HG03378 (cell line): ENCODE measurements at regions not wholly inside any gene's neighbourhood (a gene's known extent, or its start where the extent isn't known, plus 50 kb on each side); places are given as distances from the start of the nearest gene placed in this dataset.

ENCODE experiments used
- ATAC-seq: cut with Tn5 transposase; IDR thresholded peaks from one replicate; pipeline ENCODE4 v1.9.1; 2021; ENCODE audit warnings: mild to moderate bottlenecking, moderate library complexity; ENCODE audit not compliant: unreplicated experiment

DNA sequence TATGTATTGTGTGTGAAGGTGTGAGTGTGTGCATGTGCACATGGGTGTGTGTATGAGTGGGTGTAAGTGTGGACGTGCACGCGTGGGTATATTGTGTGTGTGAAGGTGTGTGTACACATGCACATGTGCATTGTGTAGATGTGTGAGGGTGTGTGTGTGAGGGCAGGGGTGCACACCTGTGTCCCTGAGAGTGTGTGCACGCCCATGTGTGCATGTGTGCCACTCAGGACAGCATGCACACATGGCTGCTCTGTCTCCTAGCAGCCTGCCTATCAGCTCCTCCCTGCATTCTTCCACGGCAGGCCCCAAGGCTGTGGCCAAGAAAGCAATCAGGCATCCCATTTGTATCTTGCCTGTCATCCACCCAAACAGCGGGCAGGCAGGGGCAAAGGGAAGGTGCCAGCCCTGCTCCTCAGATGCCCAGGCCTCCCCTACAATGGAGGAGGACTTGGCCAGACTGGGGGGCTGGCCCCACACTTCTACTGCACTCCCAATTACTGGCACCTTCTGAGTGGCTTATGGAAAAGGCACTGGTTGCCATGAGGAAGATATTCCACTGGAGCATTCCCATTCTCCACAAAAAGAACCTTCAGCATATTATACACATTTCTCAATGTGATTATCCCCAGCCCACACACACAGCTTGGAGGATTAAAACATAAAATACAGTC, 380.4 kb upstream of the ZMIZ1 start:
- ATAC-seq, result no peak

DNA sequence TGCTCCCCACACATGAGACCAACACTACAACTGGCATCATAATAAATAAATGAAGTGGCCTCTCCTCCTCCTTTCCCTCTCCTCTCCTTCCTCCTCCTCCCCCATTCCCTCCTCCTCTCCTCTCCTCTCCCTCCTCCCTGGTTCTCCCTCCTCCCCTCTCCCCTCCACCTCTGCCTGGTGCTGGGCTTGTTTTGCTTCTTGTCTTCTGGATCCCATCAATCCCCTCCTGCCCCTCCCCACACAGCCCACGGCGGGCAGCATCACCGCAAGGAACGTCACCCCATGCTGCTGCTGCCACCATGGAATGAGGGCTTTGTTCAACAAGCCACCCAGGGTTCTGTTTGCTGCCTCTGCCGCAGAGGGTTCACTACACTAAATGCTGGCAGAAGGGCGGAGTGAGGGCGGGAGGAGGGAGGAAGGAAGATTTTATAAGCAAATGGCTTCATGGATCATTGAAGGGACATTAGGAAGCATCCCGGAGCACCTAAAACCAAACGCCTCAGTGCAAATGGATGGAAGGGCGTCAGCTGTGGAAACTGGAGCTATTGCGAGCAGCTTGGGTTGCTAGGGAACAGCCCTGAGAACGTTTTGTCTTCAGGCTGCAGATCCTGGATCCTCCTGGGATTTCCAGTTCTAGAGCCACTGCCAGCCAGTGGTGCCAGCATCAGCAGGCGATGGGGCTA, 379.7 kb upstream of the ZMIZ1 start:
- no peak for ATAC-seq

DNA sequence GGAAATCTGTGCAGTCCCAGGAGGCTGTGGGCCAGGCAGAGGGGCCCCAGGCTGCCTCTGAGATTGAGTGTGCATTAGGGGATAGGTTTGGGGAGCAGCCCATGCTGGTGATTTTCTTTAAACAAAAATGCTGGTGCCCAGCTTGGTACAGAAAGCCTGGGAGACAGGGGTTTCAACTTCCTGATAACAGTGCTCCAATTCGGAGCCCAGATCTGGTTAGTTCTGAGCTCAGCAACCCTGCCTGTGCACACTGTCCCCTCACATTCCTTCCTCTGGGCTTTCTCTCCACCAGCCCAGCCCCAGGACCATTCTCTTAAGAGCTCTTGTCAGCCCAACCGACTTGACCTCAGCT, 379.2 kb upstream of the ZMIZ1 start:
- ATAC-seq, result no peak

DNA sequence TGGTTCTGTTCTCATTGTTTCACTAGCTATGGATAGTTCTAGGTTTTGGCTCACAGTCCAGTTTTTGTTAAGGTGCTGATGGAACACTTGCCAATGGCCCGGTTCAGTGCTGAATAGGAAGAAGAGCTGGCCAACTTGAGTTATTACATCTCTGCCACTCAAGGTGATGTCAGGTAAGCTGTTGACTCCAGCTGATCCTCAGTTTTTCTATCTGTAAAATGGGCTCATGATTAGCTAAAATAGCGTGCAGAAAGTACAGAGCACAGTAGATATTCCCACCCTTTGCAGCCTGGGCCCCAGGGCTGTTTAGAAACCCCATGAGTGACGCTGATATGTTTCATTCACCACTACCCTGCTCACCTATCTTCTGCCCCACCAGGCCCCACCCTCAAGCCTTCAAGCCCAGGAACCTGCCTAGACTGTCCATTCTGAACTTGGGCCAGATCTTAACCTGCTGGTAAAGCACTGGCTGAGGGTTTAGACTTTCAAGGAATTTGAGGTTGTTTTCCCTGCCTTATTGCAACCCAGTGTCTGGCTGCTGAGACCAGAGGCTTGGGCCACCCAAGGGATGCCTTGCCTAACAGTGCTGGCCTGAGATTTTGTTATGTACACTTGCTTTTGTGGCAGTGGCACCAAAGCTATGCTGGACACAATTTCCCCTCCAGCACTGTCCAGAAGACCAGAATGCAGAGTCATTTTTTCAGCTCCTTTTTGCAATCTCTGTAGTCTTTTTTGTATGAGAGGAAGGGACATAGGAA, 378.2 kb upstream of the ZMIZ1 start:
- no peak for ATAC-seq

DNA sequence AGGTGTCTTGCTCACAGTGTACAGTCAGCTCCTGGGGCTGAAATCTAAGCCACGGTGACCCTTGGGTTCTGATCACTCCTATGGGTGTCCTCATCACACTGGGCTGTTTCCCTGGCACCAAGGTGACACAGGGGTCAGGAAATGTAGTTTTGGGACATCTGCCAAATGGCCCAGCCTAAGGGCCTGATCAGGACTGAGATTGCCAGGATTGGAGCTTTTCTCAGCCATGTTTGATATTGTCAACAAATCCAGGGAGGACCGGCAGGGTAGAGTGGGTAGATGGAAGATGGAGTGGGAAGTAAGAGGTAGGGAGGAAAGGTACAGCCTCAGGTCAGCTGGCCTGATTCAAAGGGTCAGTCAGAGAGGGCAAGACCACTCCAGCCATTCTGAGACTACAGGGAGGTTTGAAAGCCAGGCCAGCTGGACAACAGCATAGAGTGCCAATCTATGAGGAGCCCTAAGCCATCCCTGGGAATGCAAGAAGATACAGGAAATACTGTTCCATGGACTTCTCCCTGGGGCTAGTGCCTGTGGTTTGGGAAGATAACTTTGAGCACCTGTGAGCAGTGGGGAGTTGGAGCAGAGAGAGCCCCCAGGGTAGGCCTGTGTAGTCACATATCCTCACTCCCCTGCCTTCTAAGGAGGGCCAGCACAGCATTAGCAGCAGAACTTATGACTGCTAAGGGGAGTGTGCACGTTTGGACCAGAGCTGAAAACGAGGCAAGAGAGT, 377.3 kb upstream of the ZMIZ1 start:
- no peak for ATAC-seq

DNA sequence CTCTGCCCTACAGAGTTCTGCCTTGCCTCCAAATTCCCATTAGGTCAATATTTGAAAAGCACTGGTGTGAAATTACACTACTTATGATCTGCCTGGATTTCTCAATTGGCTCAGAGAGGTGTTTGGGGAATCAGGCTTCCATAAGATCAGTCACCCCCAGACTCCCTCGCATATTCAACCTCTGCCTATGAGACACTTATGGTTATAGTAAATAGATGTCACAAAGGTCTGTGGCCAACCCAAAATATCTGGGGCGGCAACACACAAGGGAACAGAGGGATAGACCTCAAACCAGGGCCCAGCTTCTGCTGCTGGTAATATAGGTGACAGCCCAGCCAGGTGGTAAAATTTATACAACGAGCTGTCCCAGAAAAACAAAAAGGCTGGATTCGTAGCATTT, 376.7 kb upstream of the ZMIZ1 start:
- ATAC-seq, result no peak

DNA sequence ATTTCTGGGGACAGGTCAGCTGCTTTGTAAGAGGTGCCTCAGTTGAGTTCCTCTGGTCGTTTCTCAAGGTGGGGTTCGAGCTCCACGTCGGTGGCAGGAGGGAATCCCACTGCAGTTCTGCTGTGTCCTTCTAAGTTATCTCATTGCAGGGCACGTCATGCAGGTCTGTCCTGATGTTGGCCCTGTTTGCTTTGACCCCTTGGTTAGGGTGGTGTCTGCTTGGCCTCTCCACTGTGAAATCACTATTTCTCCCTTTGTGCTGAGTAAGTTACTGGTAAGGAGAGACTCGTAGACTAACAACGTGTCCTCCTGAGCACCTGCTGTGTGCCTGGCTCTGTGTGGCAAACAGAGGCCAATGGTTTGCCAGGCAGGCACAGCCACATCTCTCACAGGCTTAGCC, 372.9 kb upstream of the ZMIZ1 start:
- no peak for ATAC-seq

DNA sequence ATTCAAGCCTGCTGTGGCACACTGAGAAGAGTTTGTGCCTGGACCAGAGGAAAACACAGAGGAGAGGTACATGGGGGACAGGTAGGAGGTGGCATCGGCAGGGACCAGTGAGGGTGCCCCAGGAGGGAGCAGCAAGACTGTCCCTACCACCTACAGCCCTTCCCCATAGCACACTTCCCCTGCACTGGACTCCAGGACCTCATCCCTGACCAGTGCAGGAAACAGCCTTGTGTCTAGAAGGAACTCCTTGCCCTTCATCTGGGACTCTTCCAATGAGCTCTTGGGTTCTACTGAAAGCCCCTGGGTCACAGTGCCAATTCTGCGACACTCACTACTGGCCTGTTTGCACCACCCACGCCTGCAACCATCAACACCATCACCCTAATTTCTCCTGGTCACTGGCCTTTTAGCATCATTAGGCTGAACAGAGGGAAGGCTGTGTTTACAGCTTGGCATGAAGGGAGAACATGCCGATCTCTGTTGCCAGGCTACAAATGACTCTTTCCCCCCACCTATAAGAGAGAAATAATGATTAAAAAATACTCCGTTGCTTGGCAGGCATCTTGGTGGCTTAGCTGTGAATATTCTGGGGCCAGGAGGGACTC, 371.9 kb upstream of the ZMIZ1 start:
- no peak for ATAC-seq

DNA sequence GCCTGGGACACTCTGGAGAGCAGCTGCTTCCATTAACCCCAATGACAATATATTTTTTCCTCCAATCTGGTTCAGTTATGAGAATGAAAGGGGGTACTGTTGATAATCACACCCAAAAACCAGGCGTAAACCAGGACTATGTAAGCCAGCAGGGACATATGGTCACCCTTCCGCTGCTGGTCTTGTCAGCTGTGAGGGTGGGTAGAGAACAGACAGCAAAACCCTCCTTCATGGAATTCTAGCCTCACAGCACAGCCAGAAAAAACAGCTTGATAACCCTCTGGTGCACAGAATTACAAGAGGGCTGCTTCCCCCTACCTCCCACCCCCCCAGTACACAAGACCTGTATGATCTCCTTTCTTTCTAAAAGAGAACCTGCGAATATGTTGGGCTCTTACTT, 368.8 kb upstream of the ZMIZ1 start:
- no peak for ATAC-seq

DNA sequence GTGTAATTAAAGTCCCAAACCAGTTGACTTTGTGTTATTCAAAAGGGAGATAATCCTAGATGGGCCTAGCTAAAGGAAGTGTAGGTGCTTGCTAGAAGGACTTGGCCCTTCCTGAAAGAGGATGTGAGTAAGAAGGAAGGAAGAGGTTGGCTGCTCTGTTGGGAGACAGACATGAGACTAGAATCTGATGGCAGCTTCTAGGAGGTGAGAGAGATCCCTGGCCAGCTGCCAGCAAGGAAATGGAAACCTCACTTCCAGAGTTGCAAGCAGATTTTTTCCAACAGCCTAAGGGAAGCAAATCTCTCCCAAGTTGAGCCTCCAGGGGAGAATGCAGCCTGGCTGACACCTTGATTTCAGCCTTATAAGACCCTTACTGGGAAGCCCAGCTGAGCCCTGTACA, 368.4 kb upstream of the ZMIZ1 start:
- ATAC-seq, result no peak

DNA sequence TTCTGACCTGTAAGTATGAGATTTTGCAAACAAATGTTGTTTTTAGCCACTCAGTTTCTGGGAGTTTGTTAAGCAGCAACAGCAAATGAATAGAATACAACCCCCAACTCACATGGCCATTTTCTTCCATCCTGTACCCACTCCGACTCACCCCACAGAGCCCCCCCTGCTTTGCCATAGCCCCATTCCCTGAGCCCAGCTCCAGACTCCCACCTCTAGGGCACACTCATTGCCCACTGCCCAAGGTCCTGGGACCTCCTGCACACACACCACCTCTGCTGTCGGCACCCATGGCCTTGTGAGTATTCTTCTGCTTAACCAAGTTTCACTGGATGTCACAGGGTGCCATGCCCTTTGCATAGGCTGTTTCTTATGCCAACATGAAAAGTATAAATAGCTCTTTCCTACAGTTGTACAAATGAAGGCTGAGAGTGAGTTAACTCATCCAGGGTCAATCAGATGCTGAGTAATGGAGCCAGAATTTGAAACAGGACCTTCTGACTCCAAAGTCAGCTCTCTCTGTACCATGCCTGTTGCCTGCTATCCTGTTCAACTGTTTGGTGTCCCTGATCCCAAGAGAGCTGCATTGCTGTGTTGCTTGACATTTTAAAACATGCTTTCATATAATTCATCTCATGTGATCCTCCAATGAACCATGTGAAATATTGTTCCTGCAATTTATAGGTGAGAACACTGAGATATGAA, 367.8 kb upstream of the ZMIZ1 start:
- ATAC-seq, result no peak

DNA sequence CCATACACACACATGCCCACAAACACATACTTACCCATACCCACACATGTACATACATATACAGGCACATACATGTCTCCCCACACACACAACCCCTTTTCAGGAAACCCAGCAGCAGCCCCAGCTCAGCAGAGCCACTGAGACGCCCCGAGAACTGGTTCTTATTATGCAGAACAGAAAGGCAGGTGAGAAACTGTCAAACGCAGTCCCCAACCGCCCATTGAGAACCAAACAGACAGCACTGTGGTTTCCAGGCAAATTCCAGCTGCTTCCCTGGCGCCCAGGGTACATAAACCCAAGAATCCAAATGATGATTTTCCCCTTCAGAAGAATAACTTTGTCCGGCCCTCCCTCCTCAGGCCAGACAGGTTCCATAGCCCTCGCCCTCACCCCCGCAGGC, 366.6 kb upstream of the ZMIZ1 start:
- no peak for ATAC-seq

DNA sequence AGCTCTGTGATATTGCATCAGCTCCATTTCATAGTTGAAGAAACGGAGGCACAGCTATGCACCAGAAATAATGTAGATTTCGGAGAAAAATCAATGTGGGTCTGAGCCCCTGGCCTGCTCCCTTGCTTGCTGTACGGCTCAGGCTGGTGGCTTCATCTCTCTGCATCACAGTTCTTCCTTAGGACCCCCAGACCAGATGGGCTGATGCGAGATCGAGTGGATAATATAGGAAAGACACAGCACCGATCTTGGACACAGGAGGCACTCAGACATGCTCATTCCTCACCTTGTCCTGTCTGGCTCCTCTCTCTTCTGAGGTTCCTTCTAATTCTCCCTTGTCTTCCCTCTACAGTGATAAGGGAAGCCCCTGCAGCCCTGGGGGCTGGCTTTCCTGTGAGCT, 365.9 kb upstream of the ZMIZ1 start:
- no peak for ATAC-seq

DNA sequence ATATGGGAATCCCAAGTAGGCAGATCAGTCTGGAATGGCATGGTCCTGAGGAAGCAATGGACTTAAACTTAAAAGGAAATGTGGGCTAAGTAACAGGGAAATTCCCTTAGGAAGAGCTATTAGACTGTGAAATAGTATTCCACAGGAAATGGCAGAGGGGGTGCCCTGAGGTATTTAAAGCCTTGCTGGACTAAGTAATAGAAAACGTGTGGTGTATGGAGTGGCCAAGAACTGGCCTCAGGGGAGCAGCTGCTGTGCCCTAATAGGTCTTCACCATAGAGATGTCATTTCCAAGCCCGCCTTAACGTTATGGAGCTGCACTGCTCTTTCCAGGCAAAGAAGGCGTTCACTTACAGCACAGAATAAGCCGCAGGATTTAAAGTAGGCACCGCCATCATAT, 365.2 kb upstream of the ZMIZ1 start:
- ATAC-seq, result no peak

DNA sequence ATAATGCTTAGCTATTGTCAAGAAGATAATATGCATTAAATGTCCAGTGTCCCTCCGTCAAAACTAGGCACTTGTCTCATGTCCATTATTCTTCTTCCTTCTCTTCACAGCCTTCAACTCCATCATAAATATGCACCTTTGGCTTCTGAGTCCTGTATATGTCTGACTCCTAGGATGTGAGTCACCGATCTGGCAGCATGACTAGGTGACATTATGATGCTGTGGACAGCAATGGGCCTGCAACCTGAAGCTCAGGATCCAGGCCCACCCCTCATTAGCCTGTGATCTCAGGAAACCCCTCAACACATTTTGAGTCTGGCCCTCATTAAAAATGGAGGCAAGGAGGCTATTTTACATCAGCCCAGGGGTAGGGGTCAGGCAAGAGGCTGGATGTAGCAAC, 362.5 kb upstream of the ZMIZ1 start:
- ATAC-seq, result no peak

DNA sequence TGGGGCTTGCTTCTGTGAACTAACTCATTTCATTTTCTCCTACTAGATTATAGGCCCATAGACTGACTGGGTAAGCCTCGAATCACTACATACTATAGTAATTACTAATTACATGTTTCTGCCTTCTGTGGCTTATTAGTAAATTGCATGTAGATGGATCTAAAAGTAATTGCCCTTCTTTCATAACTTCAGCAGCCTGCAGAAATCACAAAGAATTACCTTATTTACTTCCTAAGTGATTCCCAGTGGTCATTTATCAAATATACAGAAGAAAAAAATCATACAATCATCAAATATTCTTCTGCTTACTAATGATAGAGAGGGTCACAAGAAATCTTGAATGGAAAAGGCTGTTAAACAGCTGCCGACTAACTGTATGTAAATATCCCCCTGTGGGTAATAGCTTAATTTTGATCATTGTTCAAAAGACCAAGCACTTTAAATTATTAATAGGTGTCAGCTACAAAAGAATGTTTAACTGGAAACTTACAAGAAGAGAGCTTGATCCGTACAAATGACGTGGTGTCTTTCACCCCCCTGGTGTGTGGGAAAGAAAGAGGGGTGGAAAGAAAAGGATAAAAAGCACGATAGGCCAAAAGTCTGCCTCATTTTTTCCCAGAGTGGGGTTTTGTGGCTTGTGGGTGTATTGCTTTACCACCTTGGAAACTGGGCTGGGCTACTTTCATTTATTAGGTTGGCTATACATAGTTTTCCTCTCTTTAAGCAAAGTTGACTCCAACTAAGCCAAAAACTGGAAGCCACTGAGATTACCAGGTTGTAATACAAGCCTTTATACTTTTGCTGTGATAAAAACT, 361.8 kb upstream of the ZMIZ1 start:
- no peak for ATAC-seq

DNA sequence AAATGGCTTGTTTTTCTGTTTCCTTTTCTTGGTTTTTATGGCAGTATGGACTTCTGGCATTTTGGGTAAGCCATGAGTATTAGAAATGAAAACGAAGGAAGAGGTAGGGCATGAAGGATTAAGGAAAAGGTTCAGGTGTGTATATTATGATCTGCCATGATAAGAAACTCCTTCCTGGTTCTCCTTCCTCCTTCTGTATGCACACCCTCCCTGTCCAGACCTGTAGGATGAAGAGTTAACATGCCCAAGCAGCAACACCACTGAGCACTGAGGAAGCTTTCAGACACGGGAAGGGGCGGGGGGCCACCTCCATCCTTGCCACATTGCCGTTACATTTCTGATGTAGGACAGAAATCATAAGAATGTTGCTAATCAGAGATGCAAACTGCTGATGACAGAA, 361.0 kb upstream of the ZMIZ1 start:
- ATAC-seq, result no peak

DNA sequence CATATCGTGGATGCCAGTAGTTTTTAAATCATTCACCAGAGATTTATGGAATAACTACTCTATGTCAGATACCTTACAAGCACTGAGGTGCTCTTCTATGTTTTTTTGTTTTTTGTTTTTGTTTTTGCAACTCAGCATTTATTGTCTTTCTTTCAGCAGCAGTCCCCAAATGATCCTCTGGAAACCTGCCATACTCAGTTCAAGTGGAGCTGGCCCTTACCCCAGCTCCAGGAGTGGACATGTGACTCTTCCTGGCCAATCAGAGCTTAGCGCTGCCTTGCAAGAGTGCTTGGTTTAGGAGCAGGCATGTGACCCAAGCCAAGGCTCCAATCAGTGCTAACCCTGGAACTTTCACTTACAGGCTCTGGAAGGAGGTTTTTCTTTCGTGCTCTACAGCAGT, 356.6 kb upstream of the ZMIZ1 start:
- no peak for ATAC-seq

DNA sequence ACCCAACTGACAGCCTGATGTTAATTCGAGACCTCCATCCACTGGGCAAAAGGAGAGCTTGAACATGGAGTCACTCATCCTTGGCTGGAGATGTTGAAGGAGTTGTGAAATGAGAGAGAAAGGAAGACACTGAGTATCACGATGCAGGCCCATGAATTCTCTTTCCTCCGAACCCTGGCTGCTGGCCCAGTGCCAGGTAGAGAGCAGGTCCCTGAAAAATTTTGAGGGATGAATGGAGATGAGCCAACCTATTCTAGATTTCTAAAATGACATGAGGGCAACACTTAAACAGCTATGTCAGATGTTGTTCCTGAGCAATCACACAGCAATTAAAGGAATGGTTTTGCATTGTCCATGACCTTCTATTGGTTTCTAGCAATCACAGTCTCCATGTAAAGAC, 355.1 kb upstream of the ZMIZ1 start:
- no peak for ATAC-seq

DNA sequence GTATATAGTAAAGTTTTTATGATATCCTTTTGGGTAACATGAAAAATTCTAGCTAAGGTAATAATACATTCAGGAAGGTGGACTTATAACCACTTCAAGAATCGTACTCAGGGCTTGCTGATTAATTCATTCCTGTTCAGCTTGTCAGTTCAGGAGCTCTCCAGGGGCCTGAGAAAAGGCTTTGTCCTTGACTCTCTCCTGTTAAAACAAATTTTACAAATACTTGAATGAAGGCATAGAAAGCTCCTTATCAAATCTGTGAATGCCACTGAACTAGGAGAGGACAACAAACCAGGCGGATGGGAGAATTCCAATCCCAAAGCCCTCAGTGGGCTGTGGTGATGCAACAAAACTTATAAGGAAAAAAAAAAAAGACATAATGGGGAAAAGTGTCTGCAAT, 354.5 kb upstream of the ZMIZ1 start:
- no peak for ATAC-seq
